GM10266 (cell line): ENCODE measurements at regions not wholly inside any gene's neighbourhood (a gene's known extent, or its start where the extent isn't known, plus 50 kb on each side); places are given as distances from the start of the nearest gene placed in this dataset.

ENCODE experiments used
- DNase-seq: peaks from one replicate; pipeline ENCODE4 v3.0.0; 2012; ENCODE audit errors: extremely low spot score
- TF ChIP-seq, protein P1 (sequence below): IDR thresholded peaks from 2 replicates; pipeline ENCODE4 v1.5.1; 2012; ENCODE audit warnings: mild to moderate bottlenecking, low read depth; ENCODE audit not compliant: control insufficient read depth, insufficient read depth; ENCODE audit errors: missing control alignments

DNA sequence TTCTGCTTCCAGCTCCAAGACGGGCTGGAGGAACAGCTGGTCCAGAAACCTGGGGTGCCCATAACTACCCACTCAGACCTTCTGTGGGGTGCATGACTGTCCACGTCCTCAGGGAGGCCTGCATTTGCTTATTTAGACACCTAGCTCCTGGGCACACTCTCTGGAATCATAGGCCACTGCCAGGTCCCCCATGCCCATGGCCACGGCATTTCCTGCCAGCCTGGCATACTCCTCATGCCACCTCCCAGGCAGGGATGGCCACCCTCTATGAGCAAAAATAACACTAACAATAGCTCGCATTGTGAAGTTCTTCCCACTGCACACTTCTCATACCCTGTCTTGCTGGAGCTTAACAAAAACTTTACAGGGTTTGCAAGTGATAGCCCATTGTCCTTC lies 166.9 kb upstream of the TPM1 start:
- no peak for DNase-seq
- TF ChIP-seq, protein P1, sequence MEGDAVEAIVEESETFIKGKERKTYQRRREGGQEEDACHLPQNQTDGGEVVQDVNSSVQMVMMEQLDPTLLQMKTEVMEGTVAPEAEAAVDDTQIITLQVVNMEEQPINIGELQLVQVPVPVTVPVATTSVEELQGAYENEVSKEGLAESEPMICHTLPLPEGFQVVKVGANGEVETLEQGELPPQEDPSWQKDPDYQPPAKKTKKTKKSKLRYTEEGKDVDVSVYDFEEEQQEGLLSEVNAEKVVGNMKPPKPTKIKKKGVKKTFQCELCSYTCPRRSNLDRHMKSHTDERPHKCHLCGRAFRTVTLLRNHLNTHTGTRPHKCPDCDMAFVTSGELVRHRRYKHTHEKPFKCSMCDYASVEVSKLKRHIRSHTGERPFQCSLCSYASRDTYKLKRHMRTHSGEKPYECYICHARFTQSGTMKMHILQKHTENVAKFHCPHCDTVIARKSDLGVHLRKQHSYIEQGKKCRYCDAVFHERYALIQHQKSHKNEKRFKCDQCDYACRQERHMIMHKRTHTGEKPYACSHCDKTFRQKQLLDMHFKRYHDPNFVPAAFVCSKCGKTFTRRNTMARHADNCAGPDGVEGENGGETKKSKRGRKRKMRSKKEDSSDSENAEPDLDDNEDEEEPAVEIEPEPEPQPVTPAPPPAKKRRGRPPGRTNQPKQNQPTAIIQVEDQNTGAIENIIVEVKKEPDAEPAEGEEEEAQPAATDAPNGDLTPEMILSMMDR: no peak

DNA sequence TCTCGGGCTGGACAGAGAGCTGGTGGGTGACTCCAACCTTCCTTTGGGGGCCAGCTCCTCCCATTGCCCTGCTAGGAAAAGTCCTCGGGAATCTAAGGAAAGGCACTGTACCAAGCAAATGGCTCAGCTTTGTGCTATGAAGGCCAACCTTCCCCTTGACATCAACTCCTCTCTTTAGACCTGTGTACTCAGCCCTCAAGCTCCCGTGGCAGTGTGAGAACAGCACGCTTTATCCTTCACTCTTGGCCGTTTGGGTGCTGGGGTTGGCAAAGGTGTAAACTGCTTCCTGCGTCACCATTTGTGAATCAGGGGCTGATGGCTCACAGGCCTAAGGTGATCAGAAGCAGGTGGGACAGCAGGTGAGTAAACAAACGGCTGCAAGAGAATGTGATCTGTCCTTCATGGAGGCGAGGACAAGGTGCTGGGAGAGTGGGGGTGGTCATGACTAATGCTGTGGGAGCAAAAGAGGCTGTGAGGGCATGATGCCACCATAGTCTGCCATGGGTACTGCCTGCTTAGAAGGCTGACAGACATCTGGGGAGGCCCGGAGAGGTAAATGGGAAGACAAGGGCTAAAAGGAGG lies 165.2 kb upstream of the TPM1 start:
- DNase-seq: no peak
- TF ChIP-seq, protein P1: no peak

DNA sequence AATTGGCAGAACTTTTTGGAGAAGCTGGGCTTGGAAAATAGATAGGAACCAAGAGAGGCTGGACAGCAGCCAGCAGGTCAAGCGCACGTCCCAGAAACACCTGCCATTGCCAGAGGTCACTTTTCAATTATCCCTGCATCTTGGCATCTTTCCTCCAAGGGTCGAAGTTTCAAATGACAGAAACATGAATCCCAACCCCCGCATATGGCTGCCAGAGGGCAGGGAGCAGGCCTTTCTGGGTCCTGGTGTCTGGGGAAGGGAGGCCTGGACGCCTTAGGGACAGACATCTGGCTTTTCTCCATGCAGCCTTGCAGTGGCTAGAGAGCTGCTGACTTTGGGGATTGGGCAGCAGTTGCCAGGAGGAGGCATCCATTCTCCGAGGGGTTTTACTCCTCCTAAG lies 164.5 kb upstream of the TPM1 start:
- DNase-seq: no peak
- TF ChIP-seq, protein P1: no peak

DNA sequence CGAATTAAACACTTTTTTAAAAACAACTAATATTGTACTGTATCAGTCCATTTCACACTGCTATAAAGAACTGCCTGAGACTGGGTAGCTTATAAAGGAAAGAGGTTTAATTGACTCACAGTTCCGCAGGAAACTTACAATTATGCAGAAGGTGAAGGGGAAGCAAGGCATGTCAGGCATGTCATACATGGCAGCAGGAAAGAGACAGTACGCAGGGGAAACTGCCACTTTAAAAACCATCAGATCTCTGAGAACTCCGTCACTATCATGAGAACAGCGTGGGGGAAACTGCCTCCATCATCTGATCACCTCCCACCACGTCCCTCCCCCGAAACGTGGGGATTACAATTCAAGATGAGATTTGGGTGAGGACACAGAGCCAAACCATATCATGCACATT lies 162.8 kb upstream of the TPM1 start:
- DNase-seq: no peak
- TF ChIP-seq, protein P1: no peak

DNA sequence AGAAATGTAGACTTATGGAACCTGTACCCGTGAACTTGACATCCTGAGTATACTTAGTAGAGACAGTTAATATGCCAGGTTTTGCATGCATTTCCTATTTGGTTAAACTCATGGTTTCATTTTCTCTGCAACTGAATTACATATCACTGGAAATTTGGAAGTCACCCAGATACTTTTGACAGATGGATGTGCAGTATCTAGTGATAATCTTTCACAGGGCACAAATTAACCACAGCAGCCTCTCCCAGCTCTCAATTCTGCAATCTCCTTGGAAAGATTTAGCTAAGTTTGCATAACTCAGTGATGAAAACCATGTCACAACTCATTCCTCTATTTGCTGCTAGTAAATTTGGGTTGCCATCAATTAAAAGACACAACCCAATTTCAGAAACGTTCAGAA lies 162.3 kb upstream of the TPM1 start:
- TF ChIP-seq, protein P1: no peak

DNA sequence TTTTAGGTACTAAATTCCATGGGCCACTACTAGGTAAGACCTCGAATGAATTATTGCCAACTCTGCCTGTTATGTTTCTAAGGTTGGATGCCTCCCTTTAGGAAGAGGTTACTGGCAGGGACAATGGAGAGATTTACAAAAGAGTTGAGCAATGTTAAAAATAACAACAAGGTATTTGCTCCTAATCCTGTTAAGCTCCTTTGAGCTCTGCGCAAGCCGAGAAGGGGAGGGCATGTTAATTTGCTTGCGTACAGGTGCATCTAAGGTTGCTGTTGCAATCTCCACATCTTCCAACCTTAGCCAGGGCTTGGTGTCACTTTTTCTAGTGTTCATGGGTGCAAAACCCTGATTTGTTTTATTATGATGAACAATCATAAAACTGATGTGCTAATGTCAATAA lies 161.5 kb upstream of the TPM1 start:
- TF ChIP-seq, protein P1: no peak
- no peak for DNase-seq

More for the DNA sequence above, 162.3 kb upstream of the TPM1 start:
- DNase-seq: no peak

DNA sequence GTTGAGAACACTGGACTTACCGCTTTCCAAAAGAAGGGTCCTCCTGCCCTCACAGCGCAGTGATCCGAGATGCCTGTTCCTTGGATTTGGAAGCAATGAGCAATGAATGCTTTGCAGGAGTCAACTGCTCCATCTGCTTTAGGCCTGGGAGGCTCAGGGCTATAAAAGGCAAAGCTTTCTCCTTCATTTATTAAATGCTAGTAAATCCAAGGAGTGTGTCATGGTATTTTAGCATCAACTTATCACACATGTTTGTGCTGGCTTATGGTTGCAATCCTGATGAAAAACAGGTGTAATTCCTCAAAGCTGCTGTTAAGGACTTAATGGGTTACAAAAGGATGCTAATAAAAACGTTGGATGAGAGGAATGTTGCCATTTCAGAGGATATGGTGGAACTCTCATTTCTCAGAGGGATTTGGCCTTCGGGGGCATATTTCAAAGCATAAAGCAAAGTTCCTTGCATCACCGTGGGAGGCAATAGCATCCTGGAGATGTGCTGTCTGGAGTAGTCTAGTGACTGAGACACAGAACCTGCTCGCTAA lies 158.5 kb upstream of the TPM1 start:
- no peak for DNase-seq
- TF ChIP-seq, protein P1: no peak
